ENCODE measurements at regions not wholly inside any gene's neighbourhood (a gene's known extent, or its start where the extent isn't known, plus 50 kb on each side); places are given as distances from the start of the nearest gene placed in this dataset.

- H3K4me3 ChIP-seq (ENCODE audit: low read depth, low read length), result no peak overlapping the region
- no peak for TF ChIP-seq CTCF (conservative IDR thresholded peaks at IDR 0.05; ENCODE audit: low read depth, low read length)
- no peak for DNase-seq (ENCODE audit: low read depth)
Observed at GRCh38 chr15:70210076-70210475, 112.4 kb upstream of the TLE3 start.

- H3K4me3 ChIP-seq (ENCODE audit: low read depth, low read length), result no peak overlapping the region
- no peak for DNase-seq (ENCODE audit: low read depth)
- TF ChIP-seq CTCF (conservative IDR thresholded peaks at IDR 0.05; ENCODE audit: low read depth, low read length), result no peak
Observed at GRCh38 chr15:70209499-70209898, 111.8 kb upstream of the TLE3 start.

- no peak for TF ChIP-seq CTCF (conservative IDR thresholded peaks at IDR 0.05; ENCODE audit: low read depth, low read length)
- DNase-seq (ENCODE audit: low read depth), result no peak
- H3K4me3 ChIP-seq (ENCODE audit: low read depth, low read length), result no peak overlapping the region
Observed at GRCh38 chr15:70208332-70208731, 110.6 kb upstream of the TLE3 start.

- H3K4me3 ChIP-seq (ENCODE audit: low read depth, low read length), result no peak overlapping the region
- DNase-seq (ENCODE audit: low read depth), result no peak
- no peak for TF ChIP-seq CTCF (conservative IDR thresholded peaks at IDR 0.05; ENCODE audit: low read depth, low read length)
Observed at GRCh38 chr15:70206668-70207067, 109.0 kb upstream of the TLE3 start.

- DNase-seq (ENCODE audit: low read depth), result no peak
- TF ChIP-seq CTCF (conservative IDR thresholded peaks at IDR 0.05; ENCODE audit: low read depth, low read length), result no peak
- H3K4me3 ChIP-seq (ENCODE audit: low read depth, low read length), result no peak overlapping the region
Observed at GRCh38 chr15:70204652-70205051, 106.9 kb upstream of the TLE3 start.

GRCh38 chr15:70203981-70204560 lies 106.4 kb upstream of the TLE3 start:
- TF ChIP-seq CTCF (conservative IDR thresholded peaks at IDR 0.05; ENCODE audit: low read depth, low read length), result no peak

GRCh38 chr15:70202756-70203155 lies 105.0 kb upstream of the TLE3 start:
- no peak overlapping the region for H3K4me3 ChIP-seq (ENCODE audit: low read depth, low read length)
- no peak for TF ChIP-seq CTCF (conservative IDR thresholded peaks at IDR 0.05; ENCODE audit: low read depth, low read length)
- DNase-seq (ENCODE audit: low read depth), result no peak

More at GRCh38 chr15:70203981-70204560, 106.4 kb upstream of the TLE3 start:
- no peak overlapping the region for H3K4me3 ChIP-seq (ENCODE audit: low read depth, low read length)
- no peak for DNase-seq (ENCODE audit: low read depth)
